Right lobe of liver (tissue), 4 donors: ENCODE measurements at regions not wholly inside any gene's neighbourhood (a gene's known extent, or its start where the extent isn't known, plus 50 kb on each side); places are given as distances from the start of the nearest gene placed in this dataset.

ENCODE experiments used
- CTCF ChIP-seq, 4 donors: fragments of 200-600 bp in 3 of 4; fragments of 450-650 bp in 1 of 4; IDR thresholded peaks; one replicate each; pipeline versions ENCODE4 v1.5.1 to v1.8.0; 2016 to 2022; ENCODE audit warnings: antibody characterized with exemption in 4 of 4, mild to moderate bottlenecking in 2 of 4
- POLR2A ChIP-seq: fragments of 450-650 bp; IDR thresholded peaks from one replicate; pipeline ENCODE4 v1.6.1; 2017; ENCODE audit warnings: antibody characterized with exemption, mild to moderate bottlenecking
- donor health status: DM: no; HTN: no; CAD: no.
- donor health status: DM: no; HTN: no; CAD: no.
- donor health status: DM: no; HTN: yes; CAD: no.

GRCh38 chr9:80556631-80557030 lies 984.9 kb downstream of the TLE4 start:
- no peak for TF ChIP-seq CTCF (IDR thresholded peaks at IDR 0.05)
- TF ChIP-seq POLR2A, result no peak
